Mesodermal cell (in vitro differentiated cells): ENCODE measurements at regions not wholly inside any gene's neighbourhood (a gene's known extent, or its start where the extent isn't known, plus 50 kb on each side); places are given as distances from the start of the nearest gene placed in this dataset.

ENCODE experiments used
- H3K27ac ChIP-seq: 2 replicates; pipeline ENCODE4 v1.7.0; 2013; ENCODE audit warnings: mild to moderate bottlenecking, low read depth, low read length, moderate library complexity; ENCODE audit not compliant: severe bottlenecking
- H3K36me3 ChIP-seq: 2 replicates; pipeline ENCODE4 v1.7.1; 2013; ENCODE audit warnings: mild to moderate bottlenecking, low read length, moderate library complexity; ENCODE audit not compliant: control insufficient read depth, insufficient read depth
- H3K4me1 ChIP-seq: one replicate; pipeline ENCODE4 v1.7.1; 2013; ENCODE audit warnings: mild to moderate bottlenecking, low read length; ENCODE audit not compliant: insufficient read depth, control insufficient read depth, poor library complexity, severe bottlenecking
- H3K4me3 ChIP-seq: 2 replicates; pipeline ENCODE4 v1.7.0; 2013; ENCODE audit warnings: low read length, control low read depth, mild to moderate bottlenecking; ENCODE audit not compliant: insufficient read depth, poor library complexity, severe bottlenecking; ENCODE audit errors: extremely low read depth
- H3K9me3 ChIP-seq: 2 replicates; pipeline ENCODE4 v1.7.1; 2013; ENCODE audit warnings: mild to moderate bottlenecking, low read length, moderate library complexity; ENCODE audit not compliant: control insufficient read depth
- WGBS, 2 experiments: methylation state at CpG; one replicate each; pipeline ENCODE4 v1.1.5; 2013; ENCODE audit warnings: missing lambda C conversion rate in 2 of 2; ENCODE audit not compliant: insufficient coverage in 2 of 2; 5-methylcytosine and 5-hydroxymethylcytosine counted together

GRCh38 chr2:206212673-206213513, 53.2 kb downstream of the EEF1B2 start:
- H3K27ac ChIP-seq, result peak overlapping the region; percentile 84
- 46 to 65% methylated on average over 5 to 7 of the region's 10 CpGs for WGBS, 2 experiments
- peak overlapping the region; percentile 11 for H3K4me3 ChIP-seq

DNA sequence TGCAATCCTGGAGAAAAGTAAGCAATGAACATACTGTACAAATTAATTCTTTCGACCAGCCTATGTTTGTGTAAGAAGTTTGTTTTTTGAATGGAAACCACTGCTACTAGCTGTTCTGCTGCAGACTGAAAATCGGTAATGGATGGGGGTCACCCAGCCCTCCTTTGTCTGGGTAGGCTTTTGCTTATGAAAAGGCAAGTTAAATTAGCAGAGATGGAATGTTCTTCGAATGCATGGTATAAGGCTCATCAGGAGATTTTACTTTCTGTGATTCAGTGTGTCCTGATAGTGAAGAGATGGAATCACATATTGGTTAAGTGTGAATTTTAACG, 53.8 kb downstream of the EEF1B2 start:
- 11 to 27% methylated on average over 1 to 3 of the region's 4 CpGs for WGBS, 2 experiments
- no peak overlapping the region for H3K4me3 ChIP-seq
- H3K9me3 ChIP-seq, result no peaks in the 10 kb centered on the region
- H3K36me3 ChIP-seq, result no peaks in the 10 kb centered on the region
- peak overlapping the region; percentile 84 for H3K27ac ChIP-seq
- H3K4me1 ChIP-seq, result peaks cover 36% of the 10 kb centered on the region

More at GRCh38 chr2:206212673-206213513, 53.2 kb downstream of the EEF1B2 start:
- Histone ChIP-seq H3K4me1 (peaks cover 32% of the 10 kb centered on the region), H3K36me3 (no peaks in the 10 kb centered on the region), H3K9me3 (no peaks in the 10 kb centered on the region)

DNA sequence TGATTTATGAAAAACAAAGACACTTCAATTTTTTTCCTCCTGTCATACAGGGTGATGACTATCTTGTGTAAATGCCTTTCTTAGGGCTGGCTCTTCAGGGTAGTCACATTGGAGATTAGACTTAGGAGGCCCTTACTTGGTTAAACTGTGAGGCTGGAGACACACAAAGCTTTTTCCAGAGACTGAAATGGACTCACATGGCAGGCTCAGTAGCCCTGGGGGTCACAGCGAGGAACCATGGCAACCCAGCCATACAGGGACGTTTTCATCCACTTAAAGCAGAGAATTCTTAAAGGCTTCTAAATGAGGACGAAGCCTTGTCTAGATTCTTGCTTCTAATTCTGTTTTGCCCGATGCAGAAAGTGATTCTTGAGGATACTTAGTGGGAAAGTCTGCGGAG, 57.3 kb upstream of the ZDBF2 start:
- H3K27ac ChIP-seq, result peak overlapping the region; percentile 66
- no peaks in the 10 kb centered on the region for H3K36me3 ChIP-seq
- no peak overlapping the region for H3K4me3 ChIP-seq
- H3K4me1 ChIP-seq, result peaks cover 28% of the 10 kb centered on the region
- 65 to 83% methylated on average over 1 to 3 of the region's 5 CpGs for WGBS, 2 experiments
- H3K9me3 ChIP-seq, result no peaks in the 10 kb centered on the region

GRCh38 chr2:206217743-206218142, 56.7 kb upstream of the ZDBF2 start:
- Histone ChIP-seq H3K36me3 (no peaks in the 10 kb centered on the region), H3K9me3 (no peaks in the 10 kb centered on the region), H3K4me3 (no peak overlapping the region), H3K4me1 (peaks cover 22% of the 10 kb centered on the region), H3K27ac (peak overlapping the region; percentile 66)
- 50 to 77% methylated on average over 3 to 4 of the region's 6 CpGs for WGBS, 2 experiments

DNA sequence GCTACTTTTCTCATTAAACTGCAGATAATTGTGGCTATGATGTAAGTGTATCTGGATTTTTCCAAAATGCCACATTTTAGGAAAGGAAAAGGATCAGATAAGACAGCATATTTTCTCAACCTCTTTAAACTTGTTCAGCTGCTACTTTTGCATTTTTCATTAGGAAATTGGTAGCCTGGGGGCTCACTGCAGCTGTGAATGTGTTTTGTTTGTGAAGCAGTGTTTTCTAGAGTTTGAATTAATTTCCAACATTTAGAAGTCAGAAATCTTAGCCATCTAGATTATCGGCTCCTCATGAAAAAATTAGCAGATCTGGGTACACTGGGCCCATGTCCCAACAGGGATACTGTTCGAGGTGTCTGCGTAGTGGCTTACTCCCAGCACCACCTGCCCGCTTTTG, 56.3 kb upstream of the ZDBF2 start:
- no peaks in the 10 kb centered on the region for H3K9me3 ChIP-seq
- 81 to 100% methylated on average over 4 of the region's 4 CpGs for WGBS, 2 experiments
- H3K4me3 ChIP-seq, result no peak overlapping the region
- H3K4me1 ChIP-seq, result peaks cover 18% of the 10 kb centered on the region
- no peaks in the 10 kb centered on the region for H3K36me3 ChIP-seq
- H3K27ac ChIP-seq, result peak overlapping the region; percentile 66

DNA sequence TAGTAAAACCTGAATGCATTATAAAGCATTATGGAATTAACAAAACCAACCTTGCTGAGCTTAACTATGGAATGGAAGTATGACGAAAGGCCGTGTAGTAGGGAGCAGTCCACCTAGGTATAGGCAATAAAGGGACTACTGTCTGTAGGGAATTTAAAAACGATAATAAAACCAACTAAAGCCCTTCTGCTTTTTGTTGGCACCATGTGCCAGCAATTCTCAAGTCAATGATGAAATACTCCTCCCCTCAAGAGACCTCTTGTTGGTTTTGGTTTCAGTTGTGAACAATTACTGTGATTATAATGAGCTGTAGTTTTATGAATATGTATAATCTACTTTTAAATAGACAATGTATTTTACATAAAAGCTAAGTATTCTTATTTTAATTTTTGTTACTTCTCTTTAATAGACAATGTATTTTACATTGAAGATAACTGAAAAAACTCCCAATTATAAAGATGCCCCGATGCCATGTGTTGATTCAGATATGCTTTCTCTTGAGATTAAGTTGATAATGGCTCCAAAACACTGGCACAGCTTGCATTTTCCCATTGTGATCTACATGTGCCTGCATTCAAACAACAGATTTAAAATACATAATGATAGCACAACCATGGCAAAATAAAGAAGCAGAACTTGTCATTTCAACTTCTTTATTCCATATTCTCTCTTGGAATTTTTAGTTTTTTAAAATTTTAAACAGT, 55.5 kb upstream of the ZDBF2 start:
- no peaks in the 10 kb centered on the region for H3K36me3 ChIP-seq
- no peaks in the 10 kb centered on the region for H3K9me3 ChIP-seq
- peaks cover 12% of the 10 kb centered on the region for H3K4me1 ChIP-seq
- no peak overlapping the region for H3K27ac ChIP-seq
- H3K4me3 ChIP-seq, result no peak overlapping the region
- WGBS, 2 experiments, result no CpG with 5 or more reads among the region's 4 CpGs

GRCh38 chr2:206219957-206220356, 54.5 kb upstream of the ZDBF2 start:
- Histone ChIP-seq H3K36me3 (no peaks in the 10 kb centered on the region), H3K27ac (no peak overlapping the region), H3K9me3 (no peaks in the 10 kb centered on the region), H3K4me1 (peaks cover 12% of the 10 kb centered on the region), H3K4me3 (no peak overlapping the region)
- 75 to 83% methylated on average over 1 of the region's 3 CpGs for WGBS, 2 experiments

GRCh38 chr2:206220997-206221396, 53.5 kb upstream of the ZDBF2 start:
- 100% methylated on average over 1 of the region's 3 CpGs; no CpG with 5 or more reads in 1 of the 2 experiments for WGBS, 2 experiments
- peaks cover 17% of the 10 kb centered on the region for H3K4me1 ChIP-seq

More at GRCh38 chr2:206220997-206221396, 53.5 kb upstream of the ZDBF2 start:
- Histone ChIP-seq H3K4me3 (no peak overlapping the region), H3K36me3 (no peaks in the 10 kb centered on the region), H3K9me3 (no peaks in the 10 kb centered on the region), H3K27ac (no peak overlapping the region)
